ENCODE measurements at regions not wholly inside any gene's neighbourhood (a gene's known extent, or its start where the extent isn't known, plus 50 kb on each side); places are given as distances from the start of the nearest gene placed in this dataset.

GRCh38 chrX:101774340-101774739 is 114.7 kb upstream of the ARMCX2 start:
- TF ChIP-seq EZH2phosphoT487 (IDR thresholded peaks at IDR 0.05; ENCODE audit: insufficient read depth, low read depth) (no peak), EZH2 (IDR thresholded peaks at IDR 0.05; ENCODE audit: insufficient read depth, poor library complexity, severe bottlenecking) (no peak)

Data from GM23248 (cell line).